H1 (cell line): ENCODE measurements at regions not wholly inside any gene's neighbourhood (a gene's known extent, or its start where the extent isn't known, plus 50 kb on each side); places are given as distances from the start of the nearest gene placed in this dataset.

ENCODE experiments used
- CTCF ChIA-PET: fragments of 300-600 bp; sonication (Branson Sonifier 250); formaldehyde crosslinking; loops from one replicate; lab custom pipeline; 2021; ENCODE audit not compliant: partially characterized antibody; lab: Charles Lee
- POLR2A ChIA-PET: fragments of 300-600 bp; sonication (Branson Sonifier 250); formaldehyde crosslinking; loops from one replicate; lab custom pipeline; 2021; ENCODE audit warnings: inconsistent platforms; ENCODE audit not compliant: partially characterized antibody; lab: Charles Lee
- DNase-seq, 2 experiments: peaks; one replicate each; pipeline versions ENCODE4 v3.0.0 to v3.0.0-alpha.2; 2010 to 2022; ENCODE audit warnings: low spot score in 2 of 2, low read depth in 1 of 2, mixed read lengths in 1 of 2
- FAIRE-seq: peaks from 2 replicates; lab custom pipeline; 2011; peaks lifted over from hg19 to GRCh38; lab: Jason Lieb, UNC
- H2AFZ ChIP-seq: 2 replicates; pipeline ENCODE4 v1.8.1; 2012; ENCODE audit warnings: low read length, inconsistent platforms
- H2AK5ac ChIP-seq: 2 replicates; pipeline ENCODE4 v1.6.1; 2013; ENCODE audit warnings: low read depth, low read length
- H2BK120ac ChIP-seq: replicated peaks from 2 replicates; pipeline ENCODE3; 2013; ENCODE audit warnings: low read depth, low read length, inconsistent platforms
- H2BK12ac ChIP-seq: 2 replicates; pipeline ENCODE4 v1.6.1; 2013; ENCODE audit warnings: low read depth, low read length
- H2BK15ac ChIP-seq: 2 replicates; pipeline ENCODE4 v1.6.1; 2013; ENCODE audit warnings: low read length
- H2BK20ac ChIP-seq: 2 replicates; pipeline ENCODE4 v1.6.1; 2013; ENCODE audit warnings: low read length
- H2BK5ac ChIP-seq: 2 replicates; pipeline ENCODE4 v1.6.1; 2013; ENCODE audit warnings: low read depth, low read length
- H3K14ac ChIP-seq: 2 replicates; pipeline ENCODE4 v1.6.1; 2013; ENCODE audit warnings: inconsistent platforms; ENCODE audit not compliant: insufficient read length
- H3K18ac ChIP-seq: 2 replicates; pipeline ENCODE4 v1.6.1; 2013; ENCODE audit warnings: low read length; ENCODE audit errors: extremely low read depth
- H3K23ac ChIP-seq: 2 replicates; pipeline ENCODE4 v1.6.1; 2013; ENCODE audit warnings: inconsistent platforms; ENCODE audit not compliant: insufficient read length
- H3K23me2 ChIP-seq: 2 replicates; pipeline ENCODE4 v1.6.1; 2013; ENCODE audit warnings: low read depth, low read length
- H3K27ac ChIP-seq: 2 replicates; pipeline ENCODE4 v1.6.1; 2011; ENCODE audit warnings: low read depth, low read length, inconsistent platforms
- H3K27me3 ChIP-seq, 4 experiments: replicated peaks in 1 of 4; 1 replicate in 1 of 4; 2 replicates in 3 of 4; pipeline versions ENCODE4 v1.6.1 to v1.8.1; 2011 to 2013; ENCODE audit warnings: low read length in 3 of 4, mild to moderate bottlenecking in 3 of 4, inconsistent platforms in 2 of 4, mixed read lengths in 2 of 4, moderate library complexity in 1 of 4; ENCODE audit not compliant: control insufficient read depth in 3 of 4, insufficient read depth in 3 of 4; ENCODE audit errors: extremely low read depth in 1 of 4
- H3K36me3 ChIP-seq, 4 experiments: 2 replicates each; pipeline versions ENCODE4 v1.6.1 to v1.8.1; 2011 to 2013; ENCODE audit warnings: mild to moderate bottlenecking in 4 of 4, low read length in 3 of 4, moderate library complexity in 2 of 4, control low read depth in 1 of 4, inconsistent platforms in 1 of 4; ENCODE audit not compliant: insufficient read depth in 4 of 4, control insufficient read depth in 2 of 4
- H3K4ac ChIP-seq: replicated peaks from 2 replicates; pipeline ENCODE3; 2013; ENCODE audit warnings: low read length, low read depth, mixed read lengths, inconsistent platforms; ENCODE audit not compliant: insufficient read length
- H3K4me1 ChIP-seq, 4 experiments: replicated peaks in 1 of 4; 1 replicate in 1 of 4; 2 replicates in 3 of 4; pipeline versions ENCODE4 v1.6.1 to v1.8.1; 2011 to 2013; ENCODE audit warnings: low read length in 3 of 4, inconsistent platforms in 2 of 4, mixed read lengths in 1 of 4; ENCODE audit not compliant: insufficient read depth in 4 of 4, control insufficient read depth in 3 of 4
- H3K4me2 ChIP-seq, 2 experiments: 2 replicates each; pipeline versions ENCODE4 v1.6.1 to v1.8.1; 2011 to 2013; ENCODE audit warnings: low read depth in 2 of 2, low read length in 2 of 2, control low read depth in 1 of 2, inconsistent platforms in 1 of 2, mild to moderate bottlenecking in 1 of 2; ENCODE audit not compliant: insufficient read depth in 1 of 2
- H3K4me3 ChIP-seq, 4 experiments: fragments of 200-600, 300-600 bp in 1 of 4; sonication (generic), shearing (Covaris generic), sonication (Bioruptor Twin) in 1 of 4; 2 replicates each; pipeline versions ENCODE4 v1.5.1 to v1.8.1; 2011 to 2016; ENCODE audit warnings: low read length in 4 of 4, low read depth in 3 of 4, control low read depth in 2 of 4, inconsistent platforms in 2 of 4, mild to moderate bottlenecking in 2 of 4, mixed read lengths in 1 of 4, moderate library complexity in 1 of 4; ENCODE audit not compliant: insufficient read depth in 2 of 4; ENCODE audit errors: extremely low read depth in 1 of 4
- H3K56ac ChIP-seq: replicated peaks from 2 replicates; pipeline ENCODE3; 2013; ENCODE audit warnings: low read depth, mild to moderate bottlenecking, mixed read lengths, low read length, inconsistent platforms; ENCODE audit not compliant: insufficient read length
- H3K79me1 ChIP-seq: 2 replicates; pipeline ENCODE4 v1.6.1; 2013; ENCODE audit warnings: low read depth, low read length, control low read depth
- H3K79me2 ChIP-seq, 2 experiments: 2 replicates each; pipeline versions ENCODE4 v1.6.1 to v1.8.1; 2012 to 2013; ENCODE audit warnings: low read length in 2 of 2, mild to moderate bottlenecking in 2 of 2, inconsistent platforms in 1 of 2; ENCODE audit not compliant: insufficient read depth in 2 of 2, control insufficient read depth in 1 of 2
- H3K9ac ChIP-seq, 4 experiments: replicated peaks in 1 of 4; 1 replicate in 1 of 4; 2 replicates in 3 of 4; pipeline versions ENCODE4 v1.6.1 to v1.8.1; 2011 to 2013; ENCODE audit warnings: low read depth in 3 of 4, low read length in 3 of 4, control low read depth in 2 of 4, mild to moderate bottlenecking in 2 of 4, moderate library complexity in 2 of 4, inconsistent platforms in 1 of 4; ENCODE audit errors: extremely low read depth in 1 of 4
- H3K9me3 ChIP-seq, 2 experiments: 2 replicates each; pipeline versions ENCODE4 v1.6.1 to v1.8.1; 2012 to 2013; ENCODE audit warnings: mild to moderate bottlenecking in 2 of 2, moderate library complexity in 2 of 2, control low read depth in 1 of 2, inconsistent platforms in 1 of 2, low read depth in 1 of 2, low read length in 1 of 2, mixed read lengths in 1 of 2; ENCODE audit not compliant: insufficient read depth in 2 of 2
- H4K20me1 ChIP-seq, 2 experiments: replicated peaks in 1 of 2; 2 replicates each; pipeline versions ENCODE3 to v1.8.1; 2011 to 2013; ENCODE audit warnings: inconsistent platforms in 2 of 2, low read length in 2 of 2, mild to moderate bottlenecking in 1 of 2; ENCODE audit not compliant: insufficient read depth in 2 of 2, control insufficient read depth in 1 of 2
- H4K5ac ChIP-seq: 2 replicates; pipeline ENCODE4 v1.6.1; 2013; ENCODE audit warnings: low read length, low read depth, mixed read lengths, inconsistent platforms; ENCODE audit not compliant: insufficient read length
- H4K8ac ChIP-seq: 2 replicates; pipeline ENCODE4 v1.8.0; 2013; ENCODE audit warnings: mild to moderate bottlenecking, moderate library complexity, low read length, inconsistent platforms; ENCODE audit not compliant: insufficient read depth; ENCODE audit errors: extremely low read depth
- H4K91ac ChIP-seq: replicated peaks from 2 replicates; pipeline ENCODE3; 2013; ENCODE audit warnings: low read length, mixed read lengths, inconsistent platforms; ENCODE audit not compliant: insufficient read length
- CTBP2 ChIP-seq: IDR thresholded peaks from 2 replicates; pipeline ENCODE4 v1.7.0; 2011; ENCODE audit warnings: borderline replicate concordance, mild to moderate bottlenecking, moderate library complexity, mixed read lengths, low read length; ENCODE audit not compliant: insufficient read depth, insufficient read length
- EZH2 ChIP-seq: fragments of 200-600 bp; sonication (generic); IDR thresholded peaks from 2 replicates; pipeline ENCODE4 v1.7.1; 2012; ENCODE audit warnings: low read depth, mild to moderate bottlenecking, moderate library complexity, low read length, inconsistent platforms; ENCODE audit not compliant: severe bottlenecking
- KDM4A ChIP-seq: IDR thresholded peaks from one replicate; pipeline ENCODE4 v1.7.1; 2012; ENCODE audit warnings: low read depth, mild to moderate bottlenecking, moderate library complexity, low read length, inconsistent platforms; ENCODE audit not compliant: severe bottlenecking
- NANOG ChIP-seq: IDR thresholded peaks from 2 replicates; pipeline ENCODE4 v1.6.1; 2011; ENCODE audit warnings: low read length, low read depth, mild to moderate bottlenecking, inconsistent platforms; ENCODE audit not compliant: insufficient read depth, poor library complexity, severe bottlenecking
- RFX5 ChIP-seq: IDR thresholded peaks from 2 replicates; pipeline ENCODE4 v1.6.1; 2011; ENCODE audit warnings: low read depth, low read length, improper control_type of control experiment, borderline replicate concordance
- RXRA ChIP-seq: IDR thresholded peaks from 2 replicates; pipeline ENCODE4 v1.6.1; 2011; ENCODE audit warnings: low read depth, mild to moderate bottlenecking, low read length, moderate library complexity; ENCODE audit not compliant: insufficient read depth
- SRF ChIP-seq: IDR thresholded peaks from 2 replicates; pipeline ENCODE4 v1.6.1; 2011; ENCODE audit warnings: mild to moderate bottlenecking, low read depth, low read length, moderate library complexity
- WGBS, 2 experiments: shearing (Covaris generic) in 1 of 2; methylation state at CpG; one replicate each; pipeline versions ENCODE4 v1.1.6 to v1.1.7; 2013 to 2015; ENCODE audit warnings: low lambda C conversion rate in 2 of 2, mixed read lengths in 2 of 2, inconsistent platforms in 1 of 2, low coverage in 1 of 2, missing lambda C conversion rate in 1 of 2; ENCODE audit not compliant: insufficient replicate concordance in 2 of 2, insufficient coverage in 1 of 2, insufficient read length in 1 of 2; ENCODE audit errors: extremely low coverage in 1 of 2, missing lambda C conversion rate in 1 of 2; 5-methylcytosine and 5-hydroxymethylcytosine counted together
- TF ChIP-seq, protein P1 (sequence below): IDR thresholded peaks from 2 replicates; pipeline ENCODE4 v1.6.1; 2012; ENCODE audit warnings: inconsistent platforms

DNA sequence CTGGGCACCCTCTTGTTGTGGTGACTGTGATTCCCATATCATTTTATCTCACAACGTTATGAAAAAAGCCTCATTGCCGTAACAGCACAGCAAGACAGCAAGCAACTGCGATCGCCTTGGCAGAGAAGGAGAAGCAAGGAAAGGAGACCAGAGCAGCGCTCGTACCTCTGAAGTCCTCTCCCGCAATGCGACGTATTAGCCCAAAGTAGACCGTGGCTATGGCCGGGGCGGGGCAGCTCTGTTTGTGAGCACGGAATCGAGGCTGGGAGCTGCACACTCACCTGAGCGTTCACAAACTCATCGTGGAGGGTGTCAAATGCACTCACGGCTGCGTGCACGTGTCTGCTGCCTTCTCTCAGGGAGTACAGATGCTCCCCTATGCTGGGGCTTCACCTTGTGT, 76.1 kb downstream of the YTHDF1 start:
- POLR2A ChIA-PET, result no interaction called here
- Histone ChIP-seq H2BK20ac (no peak overlapping the region), H2BK15ac (no peak overlapping the region), H3K9me3 (peaks cover 3 to 8% of the 10 kb centered on the region in 2 experiments; a peak in 2 of 4 replicates), H2BK12ac (no peak overlapping the region), H3K79me1 (no peaks in the 10 kb centered on the region), H3K27me3 (peaks cover 0 to 2% (median 0%) of the 10 kb centered on the region in 4 experiments; a peak in 1 of 7 replicates), H4K5ac (no peak overlapping the region), H3K27ac (no peak overlapping the region), H3K14ac (no peak overlapping the region), H3K56ac (no peak overlapping the region), H2AFZ (no peak overlapping the region), H3K23me2 (no peaks in the 10 kb centered on the region), H4K20me1 (no peaks in the 10 kb centered on the region), H4K91ac (no peak overlapping the region), H2BK5ac (no peak overlapping the region), H3K23ac (no peak overlapping the region), H3K4me2 (no peak overlapping the region), H3K4ac (no peak overlapping the region), H4K8ac (no peak overlapping the region), H3K9ac (no peak overlapping the region), H3K4me1 (no peaks in the 10 kb centered on the region; a peak in 1 of 7 replicates), H3K4me3 (no peak overlapping the region), H3K36me3 (no peaks in the 10 kb centered on the region), H3K18ac (no peak overlapping the region), H2AK5ac (0 out of 2 replicates have a peak overlapping the region, but pooled peaks have one; percentile 39), H2BK120ac (no peak overlapping the region), H3K79me2 (no peaks in the 10 kb centered on the region)
- CTCF ChIA-PET, result interaction anchor here (0.7 to 1.4 kb wide), 2 partner anchors 22 to 23 kb away, joined by 3 to 5 read pairs; no protein-coding TSS in a partner anchor
- no peak for TF ChIP-seq SRF
- TF ChIP-seq NANOG, result no peak
- TF ChIP-seq RXRA, result no peak
- no peak for TF ChIP-seq RFX5
- no peak for TF ChIP-seq KDM4A
- TF ChIP-seq, protein P1, sequence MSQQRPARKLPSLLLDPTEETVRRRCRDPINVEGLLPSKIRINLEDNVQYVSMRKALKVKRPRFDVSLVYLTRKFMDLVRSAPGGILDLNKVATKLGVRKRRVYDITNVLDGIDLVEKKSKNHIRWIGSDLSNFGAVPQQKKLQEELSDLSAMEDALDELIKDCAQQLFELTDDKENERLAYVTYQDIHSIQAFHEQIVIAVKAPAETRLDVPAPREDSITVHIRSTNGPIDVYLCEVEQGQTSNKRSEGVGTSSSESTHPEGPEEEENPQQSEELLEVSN, result no peak
- TF ChIP-seq CTBP2, result no peak
- no peak for TF ChIP-seq EZH2
- WGBS, 2 experiments, result 76% methylated on average over 19 of the region's 19 CpGs; no CpG with 5 or more reads in 1 of the 2 experiments
- no peak for DNase-seq
- FAIRE-seq, result no peak
